H1 (cell line): ENCODE measurements at regions not wholly inside any gene's neighbourhood (a gene's known extent, or its start where the extent isn't known, plus 50 kb on each side); places are given as distances from the start of the nearest gene placed in this dataset.

Source experiments
- EGR1 ChIP-seq: IDR thresholded peaks from 2 replicates; pipeline ENCODE4 v1.6.1; 2011; ENCODE audit warnings: low read depth, low read length, borderline replicate concordance
- EP300 ChIP-seq, 2 experiments: IDR thresholded peaks; 1 replicate in 1 of 2; 2 replicates in 1 of 2; pipeline ENCODE4 v1.6.1; 2011 to 2012; ENCODE audit warnings: low read depth in 2 of 2, low read length in 2 of 2, mild to moderate bottlenecking in 2 of 2, borderline replicate concordance in 1 of 2, inconsistent platforms in 1 of 2, moderate library complexity in 1 of 2
- JUN ChIP-seq: IDR thresholded peaks from 2 replicates; pipeline ENCODE4 v1.6.1; 2011; ENCODE audit warnings: low read depth, mild to moderate bottlenecking, improper control_type of control experiment, low read length
- POLR2A ChIP-seq, 2 experiments: IDR thresholded peaks; 1 replicate in 1 of 2; 2 replicates in 1 of 2; pipeline ENCODE4 v1.6.1; 2011; ENCODE audit warnings: low read depth in 2 of 2, low read length in 2 of 2, mild to moderate bottlenecking in 2 of 2; ENCODE audit errors: control extremely low read depth in 1 of 2
- POLR2AphosphoS5 ChIP-seq: IDR thresholded peaks from 2 replicates; pipeline ENCODE4 v1.6.1; 2011; ENCODE audit warnings: low read depth, low read length
- RXRA ChIP-seq: IDR thresholded peaks from 2 replicates; pipeline ENCODE4 v1.6.1; 2011; ENCODE audit warnings: low read depth, mild to moderate bottlenecking, low read length, moderate library complexity; ENCODE audit not compliant: insufficient read depth
- TF ChIP-seq, protein P1 (sequence below), 3 experiments: IDR thresholded peaks; 1 replicate in 2 of 3; 2 replicates in 1 of 3; pipeline versions ENCODE4 v1.5.1 to v1.6.1; 2011; ENCODE audit warnings: low read length in 3 of 3, mild to moderate bottlenecking in 3 of 3, inconsistent platforms in 2 of 3, low read depth in 1 of 3, moderate library complexity in 1 of 3; ENCODE audit not compliant: insufficient read depth in 1 of 3; ENCODE audit errors: control extremely low read depth in 1 of 3

DNA sequence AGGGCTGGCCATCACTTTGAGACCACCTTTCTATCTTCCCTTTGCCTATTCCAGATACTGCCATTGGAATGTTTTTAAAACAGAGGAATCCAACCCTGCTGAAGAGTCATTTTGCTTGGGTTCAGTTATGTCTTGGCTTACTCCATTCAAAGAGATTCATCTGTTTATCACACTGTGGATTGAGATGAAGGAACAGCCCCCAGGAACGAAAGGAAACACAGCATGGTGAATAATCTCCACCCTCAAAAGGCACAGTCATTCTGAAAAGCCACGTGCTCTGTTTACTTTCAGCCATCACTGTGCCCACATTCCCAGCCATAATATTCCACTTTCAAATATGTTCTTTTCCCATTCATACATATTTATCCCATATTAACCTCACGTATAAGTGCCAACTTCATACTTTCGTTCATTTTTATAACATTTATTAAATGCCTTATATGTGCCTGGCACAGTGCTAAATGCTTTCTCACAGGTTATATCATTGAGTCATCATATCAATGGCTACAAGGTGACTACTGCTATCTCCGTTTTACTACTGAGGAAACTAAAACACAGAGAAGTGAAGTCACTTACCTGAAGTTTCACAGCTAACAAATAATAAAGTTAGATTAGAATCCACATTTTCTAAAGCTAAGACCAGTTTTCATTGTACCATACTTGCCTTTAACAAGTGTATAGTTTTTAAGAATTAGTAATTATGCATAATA, 143.6 kb downstream of the OSR1 start:
- TF ChIP-seq, protein P1, sequence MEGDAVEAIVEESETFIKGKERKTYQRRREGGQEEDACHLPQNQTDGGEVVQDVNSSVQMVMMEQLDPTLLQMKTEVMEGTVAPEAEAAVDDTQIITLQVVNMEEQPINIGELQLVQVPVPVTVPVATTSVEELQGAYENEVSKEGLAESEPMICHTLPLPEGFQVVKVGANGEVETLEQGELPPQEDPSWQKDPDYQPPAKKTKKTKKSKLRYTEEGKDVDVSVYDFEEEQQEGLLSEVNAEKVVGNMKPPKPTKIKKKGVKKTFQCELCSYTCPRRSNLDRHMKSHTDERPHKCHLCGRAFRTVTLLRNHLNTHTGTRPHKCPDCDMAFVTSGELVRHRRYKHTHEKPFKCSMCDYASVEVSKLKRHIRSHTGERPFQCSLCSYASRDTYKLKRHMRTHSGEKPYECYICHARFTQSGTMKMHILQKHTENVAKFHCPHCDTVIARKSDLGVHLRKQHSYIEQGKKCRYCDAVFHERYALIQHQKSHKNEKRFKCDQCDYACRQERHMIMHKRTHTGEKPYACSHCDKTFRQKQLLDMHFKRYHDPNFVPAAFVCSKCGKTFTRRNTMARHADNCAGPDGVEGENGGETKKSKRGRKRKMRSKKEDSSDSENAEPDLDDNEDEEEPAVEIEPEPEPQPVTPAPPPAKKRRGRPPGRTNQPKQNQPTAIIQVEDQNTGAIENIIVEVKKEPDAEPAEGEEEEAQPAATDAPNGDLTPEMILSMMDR (IDR thresholded peaks at IDR 0.05; ENCODE audit: control extremely low read depth in 1 of 3, insufficient read depth in 1 of 3, low read depth in 1 of 3, low read length in 3 of 3) = no peak
- no peak for TF ChIP-seq EGR1
- no peak for TF ChIP-seq RXRA
- no peak for TF ChIP-seq POLR2AphosphoS5
- TF ChIP-seq JUN = no peak
- TF ChIP-seq EP300 (IDR thresholded peaks at IDR 0.05; ENCODE audit: borderline replicate concordance in 1 of 2, low read depth in 2 of 2, low read length in 2 of 2) = no peak
- TF ChIP-seq POLR2A (IDR thresholded peaks at IDR 0.05; ENCODE audit: control extremely low read depth in 1 of 2, low read depth in 2 of 2, low read length in 2 of 2) = no peak
